ENCODE measurements at regions not wholly inside any gene's neighbourhood (a gene's known extent, or its start where the extent isn't known, plus 50 kb on each side); places are given as distances from the start of the nearest gene placed in this dataset.

DNA sequence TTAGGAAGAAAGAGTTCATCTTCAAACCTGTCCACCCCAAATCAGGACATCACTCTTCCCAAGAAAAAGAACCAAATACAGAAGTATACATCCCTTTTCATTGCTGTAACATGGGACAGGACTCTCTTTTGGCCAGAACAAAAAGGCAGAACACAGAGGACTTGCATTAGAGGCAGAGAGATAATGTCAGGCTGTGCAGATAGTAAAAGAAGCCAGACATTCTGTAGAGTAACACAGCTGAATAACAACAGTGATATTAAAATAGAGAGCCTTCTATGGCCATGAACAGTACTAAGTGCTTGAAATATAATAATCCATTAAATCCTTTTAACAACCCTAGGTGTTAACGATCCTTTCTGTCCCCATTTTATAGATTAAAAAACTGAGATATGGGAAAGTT lies 437.2 kb downstream of the NFIB start:
- TF ChIP-seq SP1 (IDR thresholded peaks at IDR 0.05), result no peak
- no peak for TF ChIP-seq FOXM1 (IDR thresholded peaks at IDR 0.05; ENCODE audit: borderline replicate concordance)
- TF ChIP-seq FOXA1 (IDR thresholded peaks at IDR 0.05), result no peak
- no peak for TF ChIP-seq L3MBTL2 (conservative IDR thresholded peaks at IDR 0.05)
- no peak for TF ChIP-seq SUZ12 (IDR thresholded peaks at IDR 0.05)
- no peak for TF ChIP-seq BHLHE40 (IDR thresholded peaks at IDR 0.05; ENCODE audit: borderline replicate concordance)
- TF ChIP-seq ZNF384 (IDR thresholded peaks at IDR 0.05), result no peak
- TF ChIP-seq, protein P1, sequence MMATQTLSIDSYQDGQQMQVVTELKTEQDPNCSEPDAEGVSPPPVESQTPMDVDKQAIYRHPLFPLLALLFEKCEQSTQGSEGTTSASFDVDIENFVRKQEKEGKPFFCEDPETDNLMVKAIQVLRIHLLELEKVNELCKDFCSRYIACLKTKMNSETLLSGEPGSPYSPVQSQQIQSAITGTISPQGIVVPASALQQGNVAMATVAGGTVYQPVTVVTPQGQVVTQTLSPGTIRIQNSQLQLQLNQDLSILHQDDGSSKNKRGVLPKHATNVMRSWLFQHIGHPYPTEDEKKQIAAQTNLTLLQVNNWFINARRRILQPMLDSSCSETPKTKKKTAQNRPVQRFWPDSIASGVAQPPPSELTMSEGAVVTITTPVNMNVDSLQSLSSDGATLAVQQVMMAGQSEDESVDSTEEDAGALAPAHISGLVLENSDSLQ (IDR thresholded peaks at IDR 0.05), result no peak
- TF ChIP-seq ARNT (IDR thresholded peaks at IDR 0.05), result no peak
- no peak for TF ChIP-seq LEF1 (IDR thresholded peaks at IDR 0.05; ENCODE audit: borderline replicate concordance)
- no peak for TF ChIP-seq CTBP1 (IDR thresholded peaks at IDR 0.05; ENCODE audit: borderline replicate concordance)
- TF ChIP-seq NFRKB (IDR thresholded peaks at IDR 0.05), result no peak
- no peak for TF ChIP-seq HDGF (IDR thresholded peaks at IDR 0.05; ENCODE audit: borderline replicate concordance)
- TF ChIP-seq TARDBP (IDR thresholded peaks at IDR 0.05), result no peak
- TF ChIP-seq FOXK2 (IDR thresholded peaks at IDR 0.05), result no peak
- no peak for TF ChIP-seq ELF4 (IDR thresholded peaks at IDR 0.05)
- ChIA-PET POLR2A (no interaction called here), CTCF (no interaction called here)
- DNase-seq (ENCODE audit: extremely low spot score), result no peak

DNA sequence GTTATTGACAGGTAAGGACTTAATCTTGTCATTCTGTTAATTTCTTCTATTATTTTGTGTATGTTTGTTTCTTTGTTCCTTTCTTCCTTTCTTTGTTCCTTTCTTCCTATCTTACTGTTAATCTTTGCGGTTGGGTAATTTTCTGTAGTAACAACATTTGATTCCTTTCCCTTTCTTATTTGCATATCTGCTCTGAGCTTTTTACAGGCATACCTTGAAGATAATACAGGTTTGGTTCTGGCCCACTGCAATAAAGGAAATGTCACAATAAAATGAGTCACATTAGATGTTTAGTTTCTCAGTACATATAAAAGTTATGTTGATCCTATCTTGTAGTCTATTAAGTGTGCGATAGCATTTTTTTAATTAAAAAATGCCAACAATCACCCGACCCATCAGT lies 440.7 kb downstream of the NFIB start:
- no peak for DNase-seq (ENCODE audit: extremely low spot score)
- ChIA-PET CTCF (no interaction called here), POLR2A (no interaction called here)
- TF ChIP-seq ZNF384 (IDR thresholded peaks at IDR 0.05), result no peak
- no peak for TF ChIP-seq ARNT (IDR thresholded peaks at IDR 0.05)
- TF ChIP-seq FOXK2 (IDR thresholded peaks at IDR 0.05), result no peak
- TF ChIP-seq L3MBTL2 (conservative IDR thresholded peaks at IDR 0.05), result no peak
- TF ChIP-seq SUZ12 (IDR thresholded peaks at IDR 0.05), result no peak
- TF ChIP-seq FOXM1 (IDR thresholded peaks at IDR 0.05; ENCODE audit: borderline replicate concordance), result no peak
- TF ChIP-seq FOXA1 (IDR thresholded peaks at IDR 0.05), result no peak
- no peak for TF ChIP-seq HDGF (IDR thresholded peaks at IDR 0.05; ENCODE audit: borderline replicate concordance)
- no peak for TF ChIP-seq TARDBP (IDR thresholded peaks at IDR 0.05)
- TF ChIP-seq, protein P1 (IDR thresholded peaks at IDR 0.05), result no peak
- no peak for TF ChIP-seq LEF1 (IDR thresholded peaks at IDR 0.05; ENCODE audit: borderline replicate concordance)
- no peak for TF ChIP-seq SP1 (IDR thresholded peaks at IDR 0.05)
- TF ChIP-seq CTBP1 (IDR thresholded peaks at IDR 0.05; ENCODE audit: borderline replicate concordance), result no peak

DNA sequence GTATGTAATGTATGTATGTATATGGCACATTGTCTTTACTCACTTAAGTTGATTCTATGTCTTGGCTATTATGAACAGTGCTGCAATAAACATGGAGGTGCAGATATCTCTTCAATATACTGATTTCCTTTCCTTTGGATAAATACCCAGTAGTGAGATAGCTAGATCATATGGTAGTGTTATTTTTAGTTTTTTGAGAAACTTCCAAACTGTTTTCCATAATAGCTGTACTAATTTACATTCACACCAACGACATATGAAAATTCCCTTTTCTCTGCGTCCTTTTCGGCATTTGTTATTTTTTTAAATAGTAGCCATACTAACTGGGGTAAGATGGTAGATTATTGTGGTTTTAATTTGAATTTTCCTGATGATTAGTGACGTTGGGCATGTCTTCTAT lies 445.6 kb downstream of the NFIB start:
- no peak for DNase-seq (ENCODE audit: extremely low spot score)
- TF ChIP-seq CTBP1 (IDR thresholded peaks at IDR 0.05; ENCODE audit: borderline replicate concordance) (no peak), ZNF384 (IDR thresholded peaks at IDR 0.05) (no peak)
- ChIA-PET CTCF (no interaction called here), POLR2A (interaction anchor here (0.7 kb wide), 1 partner anchor 499 kb away, joined by 3 read pairs; no protein-coding TSS in a partner anchor)

DNA sequence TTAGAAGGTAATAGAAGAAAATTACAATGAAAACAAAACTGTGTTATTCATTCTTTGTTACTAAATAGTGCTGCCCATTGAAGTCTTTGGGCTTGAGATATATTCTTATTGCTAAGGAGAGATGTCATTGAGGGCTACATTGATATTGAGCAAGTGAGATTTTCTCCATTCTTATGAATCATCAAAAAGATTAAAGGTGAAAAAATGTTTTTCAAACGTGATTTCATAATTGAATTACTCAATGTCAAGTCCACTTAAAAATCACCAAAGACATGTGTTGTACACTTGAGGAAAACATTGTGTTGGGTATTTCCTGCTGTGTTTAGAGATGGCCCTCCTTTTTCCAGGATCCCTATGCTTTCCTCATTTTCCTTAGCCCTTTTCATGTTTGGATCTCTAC lies 448.1 kb downstream of the NFIB start:
- ChIA-PET CTCF (no interaction called here), POLR2A (no interaction called here)
- TF ChIP-seq, protein P1 (IDR thresholded peaks at IDR 0.05), result no peak
- TF ChIP-seq ARNT (IDR thresholded peaks at IDR 0.05) (no peak), FOXK2 (IDR thresholded peaks at IDR 0.05) (no peak), SUZ12 (IDR thresholded peaks at IDR 0.05) (no peak)
- DNase-seq (ENCODE audit: extremely low spot score), result no peak

DNA sequence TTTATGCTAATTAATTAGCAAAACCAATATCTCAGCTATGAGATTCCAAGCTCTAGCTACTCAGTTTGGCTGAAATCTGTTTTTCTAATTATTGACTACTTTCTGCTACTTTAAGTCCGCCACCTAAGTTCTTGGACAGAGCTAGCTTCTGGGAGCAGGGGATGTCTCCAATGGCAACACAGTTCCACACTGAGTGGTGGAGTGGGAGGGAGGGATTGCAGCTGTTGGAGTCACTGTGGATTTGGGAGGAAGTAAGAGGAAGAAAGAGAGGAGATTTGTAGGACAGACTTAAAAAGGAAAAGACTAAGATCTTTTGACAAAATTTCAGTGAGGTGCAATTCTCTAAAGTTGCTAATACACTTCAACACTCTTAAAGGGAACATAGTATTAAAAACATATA lies 450.8 kb downstream of the NFIB start:
- no peak for DNase-seq (ENCODE audit: extremely low spot score)
- CTCF ChIA-PET, result no interaction called here
- TF ChIP-seq TARDBP (IDR thresholded peaks at IDR 0.05), result no peak
- no peak for TF ChIP-seq ZNF384 (IDR thresholded peaks at IDR 0.05)
- TF ChIP-seq SUZ12 (IDR thresholded peaks at IDR 0.05), result no peak
- TF ChIP-seq L3MBTL2 (conservative IDR thresholded peaks at IDR 0.05), result no peak
- TF ChIP-seq FOXK2 (IDR thresholded peaks at IDR 0.05), result no peak
- no peak for TF ChIP-seq FOXA1 (IDR thresholded peaks at IDR 0.05)
- TF ChIP-seq ELF4 (IDR thresholded peaks at IDR 0.05), result no peak
- no peak for TF ChIP-seq ARNT (IDR thresholded peaks at IDR 0.05)
- TF ChIP-seq NFRKB (IDR thresholded peaks at IDR 0.05), result no peak
- POLR2A ChIA-PET, result no interaction called here

DNA sequence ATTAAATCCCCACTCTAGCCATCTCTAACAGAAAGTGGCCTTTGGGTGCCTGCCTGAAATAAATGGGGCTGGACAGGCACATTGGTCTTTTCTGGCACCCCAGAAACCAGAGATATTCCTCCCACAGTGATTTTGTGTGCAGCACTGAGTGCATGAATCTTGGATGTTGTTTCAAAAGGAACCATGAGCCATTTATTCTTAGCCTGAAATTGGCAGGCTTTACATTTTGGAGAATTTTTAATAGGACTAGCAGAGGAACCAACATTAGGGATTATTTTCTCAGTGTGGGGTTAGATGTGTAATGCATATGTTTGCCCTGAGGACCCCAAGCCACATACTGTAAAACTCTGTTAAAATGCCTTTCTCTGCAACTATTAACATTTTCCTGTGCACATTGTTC lies 451.3 kb downstream of the NFIB start:
- no peak for DNase-seq (ENCODE audit: extremely low spot score)
- ChIA-PET POLR2A (no interaction called here), CTCF (no interaction called here)
- TF ChIP-seq BHLHE40 (IDR thresholded peaks at IDR 0.05; ENCODE audit: borderline replicate concordance), result no peak
- no peak for TF ChIP-seq FOXA1 (IDR thresholded peaks at IDR 0.05)
- no peak for TF ChIP-seq NFRKB (IDR thresholded peaks at IDR 0.05)
- TF ChIP-seq, protein P1 (IDR thresholded peaks at IDR 0.05), result no peak

Data from HEK293T (cell line).